ENCODE measurements at regions not wholly inside any gene's neighbourhood (a gene's known extent, or its start where the extent isn't known, plus 50 kb on each side); places are given as distances from the start of the nearest gene placed in this dataset.

DNA sequence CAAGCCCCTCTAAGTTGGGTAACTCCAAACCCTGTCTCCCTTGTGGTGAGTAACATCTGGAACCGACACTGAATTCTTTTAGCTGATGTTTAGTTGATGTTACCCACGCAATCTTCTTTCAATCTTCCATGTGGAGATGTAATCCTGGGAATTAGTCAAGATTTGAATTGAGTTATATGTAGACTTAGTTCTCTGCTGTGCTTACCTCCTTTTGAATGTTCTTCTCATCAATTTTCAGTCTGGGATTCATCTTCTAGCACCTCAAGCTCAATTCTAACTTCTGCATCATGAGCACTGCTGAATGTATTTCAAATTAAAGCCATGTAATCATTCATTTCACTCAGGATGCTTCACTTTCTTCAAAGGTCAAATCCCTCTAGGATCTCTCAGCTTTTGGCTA is 270.6 kb downstream of the FAM170A start:
- no peak overlapping the region for H3K27ac Mint-ChIP-seq (ENCODE audit: unreplicated experiment)
- no peak for DNase-seq

DNA sequence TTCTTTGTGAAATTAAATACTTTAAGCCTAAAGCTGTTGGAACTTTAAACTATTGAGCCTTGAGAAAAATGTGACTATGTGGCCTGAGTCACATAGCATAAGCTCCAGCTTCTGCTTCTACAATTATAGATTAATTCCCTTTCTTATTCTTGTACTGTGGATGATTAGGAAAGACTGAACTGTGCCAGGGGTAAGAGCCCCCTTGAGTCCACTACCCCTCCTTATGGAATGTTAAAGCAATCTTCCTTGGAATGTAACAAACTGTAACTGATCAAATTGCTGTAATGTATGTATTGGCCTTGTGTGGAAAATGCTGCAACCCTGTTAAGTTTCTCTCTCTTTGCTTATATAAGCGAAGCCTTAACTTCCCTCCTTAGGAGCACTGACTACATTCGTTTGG is 273.2 kb downstream of the FAM170A start:
- no TSS peak for BruUV-seq (replicated peaks)
- Mint-ChIP-seq H3K9me3 (ENCODE audit: low read depth, unreplicated experiment) (no peaks in the 10 kb centered on the region), H3K4me1 (ENCODE audit: low read depth, unreplicated experiment) (no peaks in the 10 kb centered on the region), H3K4me3 (ENCODE audit: low read depth, unreplicated experiment) (no peak overlapping the region), H3K27ac (ENCODE audit: unreplicated experiment) (no peak overlapping the region), H3K27me3 (ENCODE audit: unreplicated experiment) (no peaks in the 10 kb centered on the region), H3K36me3 (ENCODE audit: insufficient read depth, unreplicated experiment) (no peaks in the 10 kb centered on the region)
- TF ChIP-seq, protein P1, sequence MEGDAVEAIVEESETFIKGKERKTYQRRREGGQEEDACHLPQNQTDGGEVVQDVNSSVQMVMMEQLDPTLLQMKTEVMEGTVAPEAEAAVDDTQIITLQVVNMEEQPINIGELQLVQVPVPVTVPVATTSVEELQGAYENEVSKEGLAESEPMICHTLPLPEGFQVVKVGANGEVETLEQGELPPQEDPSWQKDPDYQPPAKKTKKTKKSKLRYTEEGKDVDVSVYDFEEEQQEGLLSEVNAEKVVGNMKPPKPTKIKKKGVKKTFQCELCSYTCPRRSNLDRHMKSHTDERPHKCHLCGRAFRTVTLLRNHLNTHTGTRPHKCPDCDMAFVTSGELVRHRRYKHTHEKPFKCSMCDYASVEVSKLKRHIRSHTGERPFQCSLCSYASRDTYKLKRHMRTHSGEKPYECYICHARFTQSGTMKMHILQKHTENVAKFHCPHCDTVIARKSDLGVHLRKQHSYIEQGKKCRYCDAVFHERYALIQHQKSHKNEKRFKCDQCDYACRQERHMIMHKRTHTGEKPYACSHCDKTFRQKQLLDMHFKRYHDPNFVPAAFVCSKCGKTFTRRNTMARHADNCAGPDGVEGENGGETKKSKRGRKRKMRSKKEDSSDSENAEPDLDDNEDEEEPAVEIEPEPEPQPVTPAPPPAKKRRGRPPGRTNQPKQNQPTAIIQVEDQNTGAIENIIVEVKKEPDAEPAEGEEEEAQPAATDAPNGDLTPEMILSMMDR (IDR thresholded peaks at IDR 0.05; ENCODE audit: unreplicated experiment) = no peak
- CTCF ChIA-PET = no interaction called here
- intact Hi-C loops (cut with micrococcal nuclease; ENCODE audit: unreplicated experiment) = no loop called here
- DNase-seq = no peak

More for the DNA sequence above, 270.6 kb downstream of the FAM170A start:
- H3K9me3 Mint-ChIP-seq (ENCODE audit: low read depth, unreplicated experiment) = no peaks in the 10 kb centered on the region
- CTCF ChIA-PET = no interaction called here
- intact Hi-C loops (cut with micrococcal nuclease; ENCODE audit: unreplicated experiment) = no loop called here
- TF ChIP-seq, protein P1 (IDR thresholded peaks at IDR 0.05; ENCODE audit: unreplicated experiment) = no peak
- no peaks in the 10 kb centered on the region for H3K27me3 Mint-ChIP-seq (ENCODE audit: unreplicated experiment)
- no peak overlapping the region for H3K4me3 Mint-ChIP-seq (ENCODE audit: low read depth, unreplicated experiment)
- H3K4me1 Mint-ChIP-seq (ENCODE audit: low read depth, unreplicated experiment) = no peaks in the 10 kb centered on the region
- BruUV-seq (replicated peaks) = no TSS peak
- no peaks in the 10 kb centered on the region for H3K36me3 Mint-ChIP-seq (ENCODE audit: insufficient read depth, unreplicated experiment)

DNA sequence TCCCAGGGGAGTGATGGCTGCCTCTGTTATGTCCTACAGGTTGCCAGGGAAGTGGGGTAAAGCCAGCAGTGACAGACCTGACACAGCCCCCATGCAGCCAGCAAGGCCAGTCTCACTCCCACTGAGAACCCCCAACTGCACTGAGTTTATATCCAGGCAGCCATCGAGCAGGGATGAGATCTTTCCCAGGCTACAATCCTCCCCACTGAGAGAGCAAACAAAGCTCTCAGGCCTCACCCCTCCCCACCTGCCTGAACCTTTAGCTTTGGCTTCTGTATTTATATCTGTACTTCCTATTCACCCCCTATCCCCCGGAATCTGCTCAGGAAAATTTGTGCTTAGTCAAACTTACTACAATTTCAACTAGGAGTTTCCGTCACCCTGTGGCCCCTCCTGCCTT is 284.1 kb downstream of the FAM170A start:
- Mint-ChIP-seq H3K27ac (ENCODE audit: unreplicated experiment) (no peak overlapping the region), H3K9me3 (ENCODE audit: low read depth, unreplicated experiment) (no peaks in the 10 kb centered on the region), H3K36me3 (ENCODE audit: insufficient read depth, unreplicated experiment) (no peaks in the 10 kb centered on the region), H3K4me1 (ENCODE audit: low read depth, unreplicated experiment) (no peaks in the 10 kb centered on the region), H3K4me3 (ENCODE audit: low read depth, unreplicated experiment) (no peak overlapping the region), H3K27me3 (ENCODE audit: unreplicated experiment) (no peaks in the 10 kb centered on the region)
- no TSS peak for BruUV-seq (replicated peaks)
- TF ChIP-seq, protein P1 (IDR thresholded peaks at IDR 0.05; ENCODE audit: unreplicated experiment) = no peak
- DNase-seq = no peak
- CTCF ChIA-PET = no interaction called here
- intact Hi-C loops (cut with micrococcal nuclease; ENCODE audit: unreplicated experiment) = no loop called here

DNA sequence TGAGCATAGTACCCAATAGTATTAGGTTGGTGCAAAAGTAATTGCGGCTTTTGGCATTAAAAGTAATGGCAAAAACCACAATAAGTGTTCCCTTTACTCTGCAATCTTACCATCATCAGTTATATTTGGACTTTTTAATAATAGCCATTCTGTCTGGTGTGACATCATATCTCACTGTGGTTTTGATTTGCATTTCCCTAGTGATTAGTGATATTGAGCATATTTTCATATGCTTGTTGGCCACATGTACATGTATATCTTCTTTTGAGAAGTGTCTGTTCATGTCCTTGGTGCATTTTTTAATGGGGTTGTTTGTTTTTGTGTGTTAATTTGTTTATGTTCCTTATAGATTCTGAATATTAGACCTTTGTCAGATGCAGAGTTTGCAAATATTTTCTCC is 289.9 kb downstream of the FAM170A start:
- Mint-ChIP-seq H3K36me3 (ENCODE audit: insufficient read depth, unreplicated experiment) (no peaks in the 10 kb centered on the region), H3K4me3 (ENCODE audit: low read depth, unreplicated experiment) (no peak overlapping the region), H3K27me3 (ENCODE audit: unreplicated experiment) (no peaks in the 10 kb centered on the region), H3K9me3 (ENCODE audit: low read depth, unreplicated experiment) (no peaks in the 10 kb centered on the region), H3K4me1 (ENCODE audit: low read depth, unreplicated experiment) (no peaks in the 10 kb centered on the region), H3K27ac (ENCODE audit: unreplicated experiment) (no peak overlapping the region)
- intact Hi-C loops (cut with micrococcal nuclease; ENCODE audit: unreplicated experiment) = no loop called here
- TF ChIP-seq, protein P1 (IDR thresholded peaks at IDR 0.05; ENCODE audit: unreplicated experiment) = no peak
- CTCF ChIA-PET = no interaction called here
- no TSS peak for BruUV-seq (replicated peaks)
- no peak for DNase-seq

DNA sequence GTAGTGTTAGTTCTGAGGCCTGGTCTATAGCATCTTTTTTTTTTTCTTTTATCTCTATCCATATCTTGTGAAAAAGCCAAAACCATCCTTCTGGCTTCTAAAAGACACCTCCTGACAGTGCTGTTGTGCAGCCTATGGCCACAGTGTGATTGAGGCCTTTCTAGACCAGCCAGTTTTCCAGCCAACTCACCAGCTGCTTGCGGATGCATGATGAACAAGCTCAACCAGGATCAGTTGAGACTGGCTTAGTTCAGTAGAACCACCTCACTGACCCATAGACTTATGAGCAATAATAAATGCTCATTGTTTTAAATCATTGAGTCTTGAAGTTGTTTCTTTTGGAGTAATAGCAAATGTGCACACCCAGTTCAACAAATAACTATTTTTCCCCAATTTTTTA is 296.9 kb downstream of the FAM170A start:
- Mint-ChIP-seq H3K9me3 (ENCODE audit: low read depth, unreplicated experiment) (no peaks in the 10 kb centered on the region), H3K4me3 (ENCODE audit: low read depth, unreplicated experiment) (no peak overlapping the region), H3K36me3 (ENCODE audit: insufficient read depth, unreplicated experiment) (no peaks in the 10 kb centered on the region), H3K4me1 (ENCODE audit: low read depth, unreplicated experiment) (no peaks in the 10 kb centered on the region), H3K27ac (ENCODE audit: unreplicated experiment) (no peak overlapping the region), H3K27me3 (ENCODE audit: unreplicated experiment) (no peaks in the 10 kb centered on the region)
- no TSS peak for BruUV-seq (replicated peaks)
- CTCF ChIA-PET = no interaction called here
- no peak for DNase-seq
- TF ChIP-seq, protein P1 (IDR thresholded peaks at IDR 0.05; ENCODE audit: unreplicated experiment) = no peak
- intact Hi-C loops (cut with micrococcal nuclease; ENCODE audit: unreplicated experiment) = no loop called here
